Tibial artery (tissue), 4 donors: ENCODE measurements at regions not wholly inside any gene's neighbourhood (a gene's known extent, or its start where the extent isn't known, plus 50 kb on each side); places are given as distances from the start of the nearest gene placed in this dataset.

Experiments
- DNase-seq, 2 donors: peaks; one replicate each; pipeline ENCODE4 v3.0.0-alpha.2; 2019
- H3K27ac ChIP-seq, 2 donors: fragments of 200-600 bp; sonication (generic) in 1 of 2; 1 replicate in 1 of 2; 2 replicates in 1 of 2; pipeline ENCODE4 v1.5.1; 2018 to 2019; ENCODE audit warnings: mild to moderate bottlenecking in 1 of 2
- H3K27me3 ChIP-seq, 2 donors: fragments of 200-600 bp; sonication (generic) in 1 of 2; one replicate each; pipeline versions ENCODE4 v1.5.1 to v1.6.0; 2016 to 2019
- H3K36me3 ChIP-seq, 3 donors: fragments of 200-600 bp; sonication (generic) in 2 of 3; one replicate each; pipeline ENCODE4 v1.5.1; 2016 to 2019; ENCODE audit warnings: mild to moderate bottlenecking in 2 of 3
- H3K4me1 ChIP-seq, 4 donors: fragments of 200-600 bp; sonication (generic) in 2 of 4; 1 replicate in 3 of 4; 2 replicates in 1 of 4; pipeline ENCODE4 v1.5.1; 2016 to 2019
- H3K4me3 ChIP-seq, 2 donors: fragments of 200-600 bp; sonication (generic) in 1 of 2; 1 replicate in 1 of 2; 2 replicates in 1 of 2; pipeline ENCODE4 v1.5.1; 2018 to 2019; ENCODE audit warnings: mild to moderate bottlenecking in 2 of 2
- H3K9me3 ChIP-seq, 3 donors: fragments of 200-600 bp; sonication (generic) in 1 of 3; one replicate each; pipeline ENCODE4 v1.5.1; 2016 to 2019
- CTCF ChIP-seq, 2 experiments: fragments of 200-600 bp in 1 of 2; fragments of 450-650 bp in 1 of 2; IDR thresholded peaks; one replicate each; pipeline ENCODE4 v1.5.1; 2017 to 2019; ENCODE audit warnings: antibody characterized with exemption in 2 of 2, mild to moderate bottlenecking in 1 of 2, moderate library complexity in 1 of 2
- intact Hi-C: fragments of 100-400 bp; cut with DNase I; formaldehyde crosslinking; loops from one replicate; pipeline ENCODE4 v1.15.0; 2023; ENCODE audit warnings: low total_unique reads

DNA sequence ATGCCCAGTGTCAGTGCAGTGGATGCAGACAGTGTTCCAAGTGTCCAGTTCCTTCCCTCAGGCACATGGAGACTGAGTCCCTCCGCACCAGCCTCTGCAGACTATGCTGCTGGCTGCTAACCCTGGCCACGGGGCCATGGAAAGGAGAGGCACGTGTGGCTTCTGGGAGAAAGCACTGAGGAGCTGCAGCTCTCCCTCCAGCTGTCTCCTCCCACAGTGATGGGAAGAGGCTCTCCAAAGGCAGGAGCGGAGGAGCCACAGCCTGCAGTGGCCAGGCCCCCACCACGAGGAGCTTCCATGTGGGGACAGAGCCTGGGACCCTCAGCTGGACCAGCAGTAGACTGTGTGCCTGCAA is 141.1 kb downstream of the NDUFA10 start:
- TF ChIP-seq CTCF (IDR thresholded peaks at IDR 0.05) = no peak
- H3K4me3 ChIP-seq = no peak overlapping the region
- H3K36me3 ChIP-seq = no peaks in the 10 kb centered on the region
- H3K27me3 ChIP-seq = no peaks in the 10 kb centered on the region
- peak in 1 of 2 donors; percentile 48 for DNase-seq
- H3K27ac ChIP-seq = no peak overlapping the region
- peaks cover 0 to 21% (median 6%) of the 10 kb centered on the region in 3 donors for H3K9me3 ChIP-seq
- H3K4me1 ChIP-seq = peaks cover 0 to 17% (median 13%) of the 10 kb centered on the region in 4 donors
- intact Hi-C loops = no loop called here

- TF ChIP-seq CTCF (IDR thresholded peaks at IDR 0.05) = no peak
- Histone ChIP-seq H3K9me3 (peaks cover 0 to 21% (median 6%) of the 10 kb centered on the region in 3 donors), H3K27me3 (no peaks in the 10 kb centered on the region), H3K36me3 (no peaks in the 10 kb centered on the region), H3K4me3 (no peak overlapping the region), H3K27ac (no peak overlapping the region), H3K4me1 (peaks cover 0 to 17% (median 13%) of the 10 kb centered on the region in 4 donors)
- intact Hi-C loops = loop anchor here (2.0 kb wide), 1 partner anchor 849 kb away; no protein-coding TSS in a partner anchor
- DNase-seq = peak in 1 of 2 donors; percentile 52
Observed at GRCh38 chr2:239883326-239884050, 141.7 kb downstream of the NDUFA10 start.

DNA sequence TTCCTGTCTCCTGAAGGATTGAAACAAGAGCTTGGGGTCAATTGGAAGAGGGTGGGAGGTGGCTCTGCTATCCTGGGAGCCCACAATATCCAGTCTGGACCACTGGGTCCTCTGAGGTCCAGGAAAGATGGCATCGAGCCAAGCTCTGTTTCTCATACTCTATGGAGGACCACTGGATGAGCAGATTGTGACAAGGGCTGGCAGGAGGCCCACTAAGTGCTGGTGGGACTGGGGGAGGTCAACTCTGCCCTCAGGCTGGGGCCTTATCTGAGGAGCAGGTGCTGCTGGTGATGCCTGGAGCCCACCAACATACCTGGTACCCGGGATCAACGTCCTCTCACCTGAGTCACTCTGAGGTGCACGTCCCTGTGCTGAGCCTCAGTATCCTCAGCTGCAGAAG is 142.4 kb downstream of the NDUFA10 start:
- Histone ChIP-seq H3K27ac (no peak overlapping the region), H3K9me3 (peaks cover 0 to 21% (median 6%) of the 10 kb centered on the region in 3 donors), H3K4me1 (peaks cover 0 to 17% (median 13%) of the 10 kb centered on the region in 4 donors), H3K4me3 (no peak overlapping the region), H3K36me3 (no peaks in the 10 kb centered on the region), H3K27me3 (no peaks in the 10 kb centered on the region)
- intact Hi-C loops = loop anchor here (2.0 kb wide), 1 partner anchor 848 kb away; no protein-coding TSS in a partner anchor
- DNase-seq = peak in 1 of 2 donors; percentile 55
- TF ChIP-seq CTCF (IDR thresholded peaks at IDR 0.05) = no peak

GRCh38 chr2:239882331-239882732 is 142.8 kb downstream of the NDUFA10 start:
- DNase-seq = peak in 1 of 2 donors; percentile 67

More at GRCh38 chr2:239882331-239882732, 142.8 kb downstream of the NDUFA10 start:
- Histone ChIP-seq H3K27me3 (no peaks in the 10 kb centered on the region), H3K27ac (peak overlapping the region; percentile 56 to 58), H3K4me3 (no peak overlapping the region), H3K36me3 (no peaks in the 10 kb centered on the region), H3K4me1 (peaks cover 0 to 17% (median 13%) of the 10 kb centered on the region in 4 donors), H3K9me3 (peaks cover 0 to 21% (median 6%) of the 10 kb centered on the region in 3 donors)
- peak; percentile 60 to 63 for TF ChIP-seq CTCF (IDR thresholded peaks at IDR 0.05)
- intact Hi-C loops = loop anchor here (2.0 kb wide), 1 partner anchor 848 kb away; no protein-coding TSS in a partner anchor
